ENCODE measurements at regions not wholly inside any gene's neighbourhood (a gene's known extent, or its start where the extent isn't known, plus 50 kb on each side); places are given as distances from the start of the nearest gene placed in this dataset.
"Not testable (repeated sequence)": the region's sequence is repeated elsewhere in the genome, so short reads cannot be mapped to it uniquely, and the experiment has no call there.

DNA sequence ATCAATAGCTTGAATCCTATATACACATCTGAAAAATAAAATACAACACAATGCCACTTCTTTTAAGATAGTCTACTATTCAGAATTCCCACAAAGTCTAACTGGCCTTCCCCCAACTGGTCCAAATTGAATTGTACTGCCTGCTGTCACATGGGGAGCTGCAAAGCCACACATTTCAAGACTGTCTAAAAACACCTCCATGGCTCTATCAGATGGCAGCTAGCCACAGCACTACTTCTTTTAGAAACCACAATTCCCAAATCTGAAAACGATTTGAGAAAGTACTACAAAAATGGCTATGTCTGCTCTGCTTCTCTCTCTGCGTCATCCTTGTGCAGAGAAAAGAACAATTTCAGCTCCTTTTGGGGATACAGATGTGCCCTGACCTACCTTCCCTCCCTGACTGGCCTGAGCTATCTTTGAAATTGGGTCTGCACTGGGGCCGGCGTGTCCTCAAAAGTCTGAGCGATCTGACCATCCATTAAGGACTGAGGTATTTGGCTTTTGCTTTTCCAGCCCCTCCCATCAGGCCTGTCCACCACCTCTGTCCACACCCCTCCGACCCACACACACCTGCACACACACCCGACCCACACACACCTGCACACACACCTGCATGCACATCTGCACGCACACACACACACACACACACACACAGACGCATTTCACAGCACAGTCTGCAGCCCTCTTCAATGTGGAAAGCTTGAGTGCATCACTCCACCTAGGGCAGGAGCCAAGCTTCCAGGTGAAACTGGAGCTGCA, 68.6 kb upstream of the IPO5 start:
- H3K27ac ChIP-seq = no peak overlapping the region
- TF ChIP-seq ZFX (IDR thresholded peaks at IDR 0.05; ENCODE audit: borderline replicate concordance) = no peak
- TF ChIP-seq, protein P1, sequence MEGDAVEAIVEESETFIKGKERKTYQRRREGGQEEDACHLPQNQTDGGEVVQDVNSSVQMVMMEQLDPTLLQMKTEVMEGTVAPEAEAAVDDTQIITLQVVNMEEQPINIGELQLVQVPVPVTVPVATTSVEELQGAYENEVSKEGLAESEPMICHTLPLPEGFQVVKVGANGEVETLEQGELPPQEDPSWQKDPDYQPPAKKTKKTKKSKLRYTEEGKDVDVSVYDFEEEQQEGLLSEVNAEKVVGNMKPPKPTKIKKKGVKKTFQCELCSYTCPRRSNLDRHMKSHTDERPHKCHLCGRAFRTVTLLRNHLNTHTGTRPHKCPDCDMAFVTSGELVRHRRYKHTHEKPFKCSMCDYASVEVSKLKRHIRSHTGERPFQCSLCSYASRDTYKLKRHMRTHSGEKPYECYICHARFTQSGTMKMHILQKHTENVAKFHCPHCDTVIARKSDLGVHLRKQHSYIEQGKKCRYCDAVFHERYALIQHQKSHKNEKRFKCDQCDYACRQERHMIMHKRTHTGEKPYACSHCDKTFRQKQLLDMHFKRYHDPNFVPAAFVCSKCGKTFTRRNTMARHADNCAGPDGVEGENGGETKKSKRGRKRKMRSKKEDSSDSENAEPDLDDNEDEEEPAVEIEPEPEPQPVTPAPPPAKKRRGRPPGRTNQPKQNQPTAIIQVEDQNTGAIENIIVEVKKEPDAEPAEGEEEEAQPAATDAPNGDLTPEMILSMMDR (IDR thresholded peaks at IDR 0.05) = no peak

DNA sequence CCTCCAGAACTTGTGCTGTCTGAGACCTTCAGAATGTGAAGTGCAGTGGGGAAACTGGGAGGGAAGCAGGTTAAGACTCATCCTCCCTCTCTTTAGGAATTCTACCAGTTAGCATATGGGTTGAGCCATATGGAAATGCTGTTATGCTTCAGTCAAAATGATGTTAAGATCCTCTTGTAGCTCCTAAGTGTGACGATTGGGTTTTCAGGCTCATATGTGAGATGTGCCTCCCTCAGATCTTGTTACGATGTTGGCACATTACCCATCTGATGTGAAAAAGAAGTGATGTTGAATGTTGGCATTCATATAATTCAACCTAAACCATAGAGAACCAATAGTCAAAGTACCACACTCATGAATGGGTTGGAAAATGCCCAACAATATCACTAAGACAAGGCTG, 67.8 kb upstream of the IPO5 start:
- no peak for TF ChIP-seq ZFX (IDR thresholded peaks at IDR 0.05; ENCODE audit: borderline replicate concordance)
- TF ChIP-seq, protein P1 (IDR thresholded peaks at IDR 0.05) = no peak
- H3K27ac ChIP-seq = no peak overlapping the region

DNA sequence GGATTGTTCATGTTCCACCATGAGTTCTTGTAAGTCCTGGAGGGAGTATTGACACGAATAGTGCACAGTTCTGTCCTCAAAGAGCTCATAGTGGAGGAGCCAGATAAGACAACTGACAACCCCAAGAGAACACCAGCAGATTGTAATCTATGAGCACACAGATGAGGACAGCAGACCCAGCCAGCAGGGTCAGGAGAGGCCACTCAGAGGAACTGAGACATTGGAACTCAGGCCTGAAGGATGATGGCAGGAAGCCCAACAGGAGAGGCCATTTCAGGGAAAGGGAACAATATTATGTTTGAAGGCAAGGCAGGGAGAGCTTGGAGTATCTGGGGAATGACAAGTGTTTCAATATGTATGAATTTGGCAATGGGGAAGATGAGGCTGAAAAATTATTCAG, 63.7 kb upstream of the IPO5 start:
- TF ChIP-seq, protein P1 (IDR thresholded peaks at IDR 0.05) = no peak
- TF ChIP-seq ZFX (IDR thresholded peaks at IDR 0.05; ENCODE audit: borderline replicate concordance) = no peak
- H3K27ac ChIP-seq = no peak overlapping the region

DNA sequence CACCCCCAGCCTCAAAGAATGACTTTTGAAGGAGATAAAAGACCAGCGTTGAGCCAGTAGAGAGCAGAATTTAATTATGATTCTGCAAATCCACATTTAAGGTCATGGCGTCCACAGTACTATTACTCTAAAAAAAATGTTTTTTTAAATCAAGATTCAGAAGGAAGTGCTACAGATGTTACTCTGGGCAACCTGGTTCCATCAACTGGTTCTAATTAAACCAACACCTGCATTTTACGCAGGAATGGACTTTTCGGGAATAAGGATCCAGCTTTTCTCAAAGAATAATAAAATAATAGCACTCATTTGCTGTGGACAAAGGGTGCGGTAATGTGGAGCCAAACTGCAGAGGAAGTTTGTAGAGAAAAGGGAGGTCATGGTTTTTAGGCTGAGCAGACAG, 62.9 kb upstream of the IPO5 start:
- no peak overlapping the region for H3K27ac ChIP-seq

DNA sequence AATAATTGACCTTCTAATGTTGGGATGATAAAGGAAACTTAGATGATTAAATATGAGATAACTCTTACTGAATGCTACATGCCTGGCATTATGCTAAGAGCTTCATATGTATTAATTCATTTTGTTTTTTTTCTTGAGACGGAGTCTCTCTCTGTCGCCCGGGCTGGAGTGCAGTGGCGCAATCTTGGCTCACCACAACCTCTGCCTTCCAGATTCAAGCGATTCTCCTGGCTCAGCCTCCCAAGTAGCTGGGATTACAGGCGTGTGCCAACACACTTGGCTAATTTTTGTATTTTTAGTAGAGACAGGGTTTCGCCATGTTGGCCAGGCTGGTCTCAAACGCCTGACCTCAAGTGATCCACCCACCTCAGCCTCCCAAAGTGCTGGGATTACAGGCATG, 61.5 kb upstream of the IPO5 start:
- not testable (repeated sequence) for H3K27ac ChIP-seq

More for the DNA sequence above, 62.9 kb upstream of the IPO5 start:
- TF ChIP-seq ZFX (IDR thresholded peaks at IDR 0.05; ENCODE audit: borderline replicate concordance) = no peak
- TF ChIP-seq, protein P1 (IDR thresholded peaks at IDR 0.05) = no peak

DNA sequence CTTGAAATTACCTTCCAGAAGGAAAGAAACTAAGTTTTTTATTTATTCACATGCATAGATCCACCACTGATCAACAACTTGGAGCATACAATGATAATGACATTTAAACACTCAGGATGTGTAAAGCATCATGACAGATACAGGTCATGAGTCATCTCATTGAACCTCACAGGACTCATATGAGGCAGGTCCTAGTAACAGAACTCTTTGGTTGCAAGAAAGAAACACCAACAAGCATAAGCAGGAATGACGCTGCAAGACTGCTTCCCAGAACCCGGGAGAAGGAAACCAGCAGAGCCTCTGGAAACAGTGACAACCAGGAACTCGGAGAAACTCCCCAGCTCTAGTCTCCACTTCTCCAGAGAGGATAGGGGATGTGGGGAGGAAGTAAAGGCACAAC, 60.8 kb upstream of the IPO5 start:
- no peak for TF ChIP-seq ZFX (IDR thresholded peaks at IDR 0.05; ENCODE audit: borderline replicate concordance)
- TF ChIP-seq, protein P1 (IDR thresholded peaks at IDR 0.05) = no peak
- H3K27ac ChIP-seq = no peak overlapping the region

DNA sequence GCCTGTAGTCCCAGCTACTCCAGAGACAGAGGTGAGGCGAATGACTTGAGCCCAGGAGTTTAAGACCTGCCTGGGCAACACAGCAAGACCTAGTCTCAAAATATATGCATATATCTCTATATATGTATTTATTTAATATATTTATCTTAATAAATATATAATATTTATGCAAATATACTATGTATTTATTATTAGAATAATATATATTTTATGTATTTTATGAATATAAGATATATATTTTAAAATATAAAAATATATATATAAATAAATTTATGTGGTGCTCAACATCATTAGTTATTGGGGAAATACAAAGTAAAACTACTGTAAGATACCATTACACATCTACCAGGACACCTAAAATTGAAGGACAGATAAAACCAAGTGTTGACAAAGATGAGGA, 58.1 kb upstream of the IPO5 start:
- no peak for TF ChIP-seq ZFX (IDR thresholded peaks at IDR 0.05; ENCODE audit: borderline replicate concordance)
- TF ChIP-seq, protein P1 (IDR thresholded peaks at IDR 0.05) = no peak

DNA sequence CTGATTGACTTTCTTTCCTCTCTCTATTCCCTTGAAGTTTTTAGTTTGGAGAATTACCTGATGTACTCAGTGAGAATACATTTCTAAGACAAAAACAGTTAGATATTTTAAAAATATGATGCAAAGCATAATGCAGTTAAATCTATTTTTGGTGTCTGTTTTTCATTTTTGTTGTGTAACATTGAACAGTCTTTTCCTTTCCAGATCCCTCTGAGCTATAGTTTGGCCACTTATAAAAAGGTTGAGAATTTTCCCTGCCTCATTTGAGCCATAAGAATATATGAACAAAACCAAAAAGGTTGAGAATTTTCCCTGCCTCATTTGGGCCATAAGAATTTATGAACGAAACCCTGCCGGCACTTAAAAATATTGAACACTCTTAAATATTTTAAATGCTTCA, 57.0 kb upstream of the IPO5 start:
- TF ChIP-seq, protein P1 (IDR thresholded peaks at IDR 0.05) = no peak
- no peak for TF ChIP-seq ZFX (IDR thresholded peaks at IDR 0.05; ENCODE audit: borderline replicate concordance)

More for the DNA sequence above, 58.1 kb upstream of the IPO5 start:
- H3K27ac ChIP-seq = no peak overlapping the region

More for the DNA sequence above, 57.0 kb upstream of the IPO5 start:
- H3K27ac ChIP-seq = no peak overlapping the region

Measured in 22Rv1 (cell line).